ENCODE measurements at regions not wholly inside any gene's neighbourhood (a gene's known extent, or its start where the extent isn't known, plus 50 kb on each side); places are given as distances from the start of the nearest gene placed in this dataset.

GRCh38 chr7:17142831-17143541, 155.5 kb upstream of the AHR start:
- Histone ChIP-seq H3K27ac (ENCODE audit: low read depth, low read length, poor library complexity, severe bottlenecking) (no peak overlapping the region), H3K4me2 (ENCODE audit: low read length) (no peak overlapping the region)
- TF ChIP-seq EZH2 (IDR thresholded peaks at IDR 0.05; ENCODE audit: borderline replicate concordance, low read length) (no peak), CTCF (IDR thresholded peaks at IDR 0.05; ENCODE audit: low read length) (no peak)

GRCh38 chr7:17144322-17144721, 154.1 kb upstream of the AHR start:
- Histone ChIP-seq H3K4me1 (ENCODE audit: insufficient read depth, low read length, severe bottlenecking) (no peaks in the 10 kb centered on the region), H3K9me3 (ENCODE audit: low read length) (no peaks in the 10 kb centered on the region), H3K9me2 (ENCODE audit: low read depth, low read length) (no peaks in the 10 kb centered on the region), H4K20me1 (ENCODE audit: insufficient read depth, low read length) (no peaks in the 10 kb centered on the region), H3K36me3 (ENCODE audit: insufficient read depth, low read length) (no peaks in the 10 kb centered on the region), H2AFZ (ENCODE audit: low read length) (no peak overlapping the region), H3K9ac (ENCODE audit: low read length) (no peak overlapping the region), H3F3A (ENCODE audit: insufficient read depth, low read length) (no peaks in the 10 kb centered on the region), H3K4me2 (ENCODE audit: low read length) (no peak overlapping the region), H3K27ac (ENCODE audit: low read depth, low read length, poor library complexity, severe bottlenecking) (no peak overlapping the region), H3K27me3 (ENCODE audit: insufficient read depth, low read length) (no peaks in the 10 kb centered on the region), H3K4me3 (ENCODE audit: low read depth, low read length, poor library complexity, severe bottlenecking) (no peak overlapping the region), H3K79me2 (ENCODE audit: insufficient read depth, low read length) (no peaks in the 10 kb centered on the region)
- TF ChIP-seq EZH2 (IDR thresholded peaks at IDR 0.05; ENCODE audit: borderline replicate concordance, low read length) (no peak), CTCF (IDR thresholded peaks at IDR 0.05; ENCODE audit: low read length) (no peak)

More at GRCh38 chr7:17142831-17143541, 155.5 kb upstream of the AHR start:
- no peaks in the 10 kb centered on the region for H3K9me2 ChIP-seq (ENCODE audit: low read depth, low read length)
- H3K27me3 ChIP-seq (ENCODE audit: insufficient read depth, low read length), result no peaks in the 10 kb centered on the region
- H3F3A ChIP-seq (ENCODE audit: insufficient read depth, low read length), result no peaks in the 10 kb centered on the region
- H3K4me1 ChIP-seq (ENCODE audit: insufficient read depth, low read length, severe bottlenecking), result no peaks in the 10 kb centered on the region
- H2AFZ ChIP-seq (ENCODE audit: low read length), result no peak overlapping the region
- no peaks in the 10 kb centered on the region for H4K20me1 ChIP-seq (ENCODE audit: insufficient read depth, low read length)
- H3K4me3 ChIP-seq (ENCODE audit: low read depth, low read length, poor library complexity, severe bottlenecking), result no peak overlapping the region
- H3K79me2 ChIP-seq (ENCODE audit: insufficient read depth, low read length), result no peaks in the 10 kb centered on the region
- no peaks in the 10 kb centered on the region for H3K36me3 ChIP-seq (ENCODE audit: insufficient read depth, low read length)
- no peaks in the 10 kb centered on the region for H3K9me3 ChIP-seq (ENCODE audit: low read length)
- no peak overlapping the region for H3K9ac ChIP-seq (ENCODE audit: low read length)

- Histone ChIP-seq H3K9me3 (ENCODE audit: low read length) (no peaks in the 10 kb centered on the region), H3K36me3 (ENCODE audit: insufficient read depth, low read length) (no peaks in the 10 kb centered on the region), H3K9me2 (ENCODE audit: low read depth, low read length) (no peaks in the 10 kb centered on the region), H3K4me1 (ENCODE audit: insufficient read depth, low read length, severe bottlenecking) (no peaks in the 10 kb centered on the region), H4K20me1 (ENCODE audit: insufficient read depth, low read length) (no peaks in the 10 kb centered on the region), H3K4me2 (ENCODE audit: low read length) (no peak overlapping the region), H3K4me3 (ENCODE audit: low read depth, low read length, poor library complexity, severe bottlenecking) (no peak overlapping the region), H3K79me2 (ENCODE audit: insufficient read depth, low read length) (no peaks in the 10 kb centered on the region), H3K27me3 (ENCODE audit: insufficient read depth, low read length) (no peaks in the 10 kb centered on the region), H3K9ac (ENCODE audit: low read length) (no peak overlapping the region), H3F3A (ENCODE audit: insufficient read depth, low read length) (no peaks in the 10 kb centered on the region), H3K27ac (ENCODE audit: low read depth, low read length, poor library complexity, severe bottlenecking) (no peak overlapping the region), H2AFZ (ENCODE audit: low read length) (no peak overlapping the region)
- TF ChIP-seq EZH2 (IDR thresholded peaks at IDR 0.05; ENCODE audit: borderline replicate concordance, low read length), result no peak
- TF ChIP-seq CTCF (IDR thresholded peaks at IDR 0.05; ENCODE audit: low read length), result no peak
Measured at GRCh38 chr7:17146621-17147020, 151.8 kb upstream of the AHR start.
